ENCODE measurements at regions not wholly inside any gene's neighbourhood (a gene's known extent, or its start where the extent isn't known, plus 50 kb on each side); places are given as distances from the start of the nearest gene placed in this dataset.

DNA sequence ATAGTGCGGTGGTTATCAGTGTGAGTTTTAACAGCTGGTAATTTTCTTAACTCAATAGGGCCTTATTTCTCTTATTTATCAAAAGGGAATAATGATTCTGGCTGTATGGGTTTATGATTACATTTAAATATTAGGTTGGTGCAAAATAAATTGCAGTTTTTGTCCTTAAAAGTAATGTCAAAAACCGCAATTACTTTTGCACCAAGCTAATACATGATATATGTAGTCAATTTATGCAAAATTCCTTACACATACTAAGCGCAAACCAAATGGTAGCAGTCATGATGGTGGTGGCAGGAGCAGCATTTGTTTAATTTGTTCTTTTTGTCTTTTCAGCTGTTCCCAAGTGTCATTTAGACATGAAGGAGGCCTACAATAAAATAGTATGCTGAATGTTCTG is 1777.1 kb downstream of the OLFM4 start:
- TF ChIP-seq ZBTB26 (tag by site-specific recombination; optimal IDR thresholded peaks at IDR 0.05) (no peak), ZNF324 (tag by site-specific recombination; IDR thresholded peaks at IDR 0.05) (no peak), REST (tag by site-specific recombination; IDR thresholded peaks at IDR 0.05) (no peak), OVOL3 (tag by site-specific recombination; IDR thresholded peaks at IDR 0.05) (no peak), ZNF513 (tag by site-specific recombination; IDR thresholded peaks at IDR 0.05) (no peak), SCRT2 (tag by site-specific recombination; IDR thresholded peaks at IDR 0.05) (no peak)
- TF ChIP-seq, protein P1, sequence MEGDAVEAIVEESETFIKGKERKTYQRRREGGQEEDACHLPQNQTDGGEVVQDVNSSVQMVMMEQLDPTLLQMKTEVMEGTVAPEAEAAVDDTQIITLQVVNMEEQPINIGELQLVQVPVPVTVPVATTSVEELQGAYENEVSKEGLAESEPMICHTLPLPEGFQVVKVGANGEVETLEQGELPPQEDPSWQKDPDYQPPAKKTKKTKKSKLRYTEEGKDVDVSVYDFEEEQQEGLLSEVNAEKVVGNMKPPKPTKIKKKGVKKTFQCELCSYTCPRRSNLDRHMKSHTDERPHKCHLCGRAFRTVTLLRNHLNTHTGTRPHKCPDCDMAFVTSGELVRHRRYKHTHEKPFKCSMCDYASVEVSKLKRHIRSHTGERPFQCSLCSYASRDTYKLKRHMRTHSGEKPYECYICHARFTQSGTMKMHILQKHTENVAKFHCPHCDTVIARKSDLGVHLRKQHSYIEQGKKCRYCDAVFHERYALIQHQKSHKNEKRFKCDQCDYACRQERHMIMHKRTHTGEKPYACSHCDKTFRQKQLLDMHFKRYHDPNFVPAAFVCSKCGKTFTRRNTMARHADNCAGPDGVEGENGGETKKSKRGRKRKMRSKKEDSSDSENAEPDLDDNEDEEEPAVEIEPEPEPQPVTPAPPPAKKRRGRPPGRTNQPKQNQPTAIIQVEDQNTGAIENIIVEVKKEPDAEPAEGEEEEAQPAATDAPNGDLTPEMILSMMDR (tag by site-specific recombination; IDR thresholded peaks at IDR 0.05), result no peak
- TF ChIP-seq, protein P2, sequence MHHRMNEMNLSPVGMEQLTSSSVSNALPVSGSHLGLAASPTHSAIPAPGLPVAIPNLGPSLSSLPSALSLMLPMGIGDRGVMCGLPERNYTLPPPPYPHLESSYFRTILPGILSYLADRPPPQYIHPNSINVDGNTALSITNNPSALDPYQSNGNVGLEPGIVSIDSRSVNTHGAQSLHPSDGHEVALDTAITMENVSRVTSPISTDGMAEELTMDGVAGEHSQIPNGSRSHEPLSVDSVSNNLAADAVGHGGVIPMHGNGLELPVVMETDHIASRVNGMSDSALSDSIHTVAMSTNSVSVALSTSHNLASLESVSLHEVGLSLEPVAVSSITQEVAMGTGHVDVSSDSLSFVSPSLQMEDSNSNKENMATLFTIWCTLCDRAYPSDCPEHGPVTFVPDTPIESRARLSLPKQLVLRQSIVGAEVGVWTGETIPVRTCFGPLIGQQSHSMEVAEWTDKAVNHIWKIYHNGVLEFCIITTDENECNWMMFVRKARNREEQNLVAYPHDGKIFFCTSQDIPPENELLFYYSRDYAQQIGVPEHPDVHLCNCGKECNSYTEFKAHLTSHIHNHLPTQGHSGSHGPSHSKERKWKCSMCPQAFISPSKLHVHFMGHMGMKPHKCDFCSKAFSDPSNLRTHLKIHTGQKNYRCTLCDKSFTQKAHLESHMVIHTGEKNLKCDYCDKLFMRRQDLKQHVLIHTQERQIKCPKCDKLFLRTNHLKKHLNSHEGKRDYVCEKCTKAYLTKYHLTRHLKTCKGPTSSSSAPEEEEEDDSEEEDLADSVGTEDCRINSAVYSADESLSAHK (tag by site-specific recombination; IDR thresholded peaks at IDR 0.05), result no peak
